COLO668 (cell line): ENCODE measurements at regions not wholly inside any gene's neighbourhood (a gene's known extent, or its start where the extent isn't known, plus 50 kb on each side); places are given as distances from the start of the nearest gene placed in this dataset.

ENCODE experiments used
- DNase-seq: peaks from one replicate; lab custom pipeline; 2025; ENCODE audit not compliant: unreplicated experiment; lab: John Stamatoyannopoulos, UW

DNA sequence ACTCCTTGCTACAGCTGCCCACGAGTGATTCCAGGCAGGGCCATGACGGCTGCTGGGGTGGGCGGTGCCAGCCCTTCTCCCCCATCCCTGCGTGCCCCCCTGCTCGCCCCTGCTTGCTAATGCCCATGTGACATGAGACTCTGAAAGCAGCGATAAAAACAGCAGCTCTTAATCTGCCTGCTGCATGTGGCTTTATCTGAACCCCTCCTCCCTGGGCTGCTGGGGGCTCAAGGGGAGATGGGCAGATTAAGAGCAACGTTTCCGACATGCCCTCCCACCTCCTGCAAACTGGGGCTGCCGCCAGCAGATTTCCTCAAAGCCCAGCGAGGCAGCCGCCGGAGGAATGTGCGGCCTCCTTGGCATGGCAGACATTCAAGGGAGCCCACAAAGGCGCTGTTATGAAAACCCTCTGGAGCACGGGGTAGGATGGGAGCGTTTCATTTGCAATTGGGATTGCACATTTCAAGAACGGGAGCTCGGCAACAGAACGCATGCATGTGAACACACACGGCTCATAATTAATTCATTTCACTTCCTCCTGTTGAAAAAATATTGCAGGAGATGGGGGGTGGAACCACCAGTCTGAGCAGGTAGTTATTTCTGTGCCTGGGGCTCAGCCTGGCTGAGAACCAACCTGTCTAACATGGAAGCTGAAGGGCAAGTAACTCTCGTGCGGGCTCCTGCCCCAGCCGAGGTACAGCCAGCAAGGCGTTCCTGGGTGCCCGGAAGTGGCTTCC lies 504.2 kb upstream of the PROK2 start:
- no peak for DNase-seq

DNA sequence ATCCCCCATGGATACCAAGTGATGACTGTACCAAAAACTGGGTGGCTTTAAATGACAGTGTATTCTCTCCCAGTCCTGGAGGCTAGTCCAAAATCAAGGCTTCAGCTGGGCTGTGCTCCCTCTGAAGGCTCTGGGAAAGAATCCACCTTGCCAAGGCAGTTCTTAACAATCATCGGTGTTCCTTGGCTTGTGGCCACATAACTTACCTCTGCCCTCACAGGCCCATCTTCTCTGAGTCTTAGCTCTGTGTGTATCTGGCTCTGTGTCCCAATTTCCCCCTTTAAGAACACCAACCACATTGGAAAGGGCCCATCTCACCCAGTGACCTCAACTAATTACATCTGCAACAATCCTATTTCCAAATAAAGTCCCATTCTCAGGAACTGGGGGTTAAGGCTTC lies 503.0 kb upstream of the PROK2 start:
- DNase-seq, result no peak

DNA sequence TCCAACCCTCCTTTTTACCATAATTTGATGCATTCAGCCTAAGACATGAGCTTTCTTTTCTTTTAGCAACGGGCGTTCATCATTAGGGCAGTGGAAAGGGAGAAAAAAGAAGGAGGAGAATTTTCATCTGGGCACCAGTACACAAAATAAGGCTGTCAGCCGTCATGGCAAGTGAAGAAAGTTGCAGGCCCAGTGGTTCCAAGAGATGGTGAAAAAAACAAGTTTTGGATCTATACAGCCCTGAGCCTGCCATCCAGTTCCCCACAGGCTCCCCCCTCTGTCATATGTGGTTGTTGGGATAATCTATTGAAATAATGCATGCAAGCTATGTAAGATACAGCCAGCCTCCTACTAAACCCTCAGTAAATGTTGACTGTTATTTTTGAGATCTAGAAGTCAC lies 500.6 kb upstream of the PROK2 start:
- no peak for DNase-seq

DNA sequence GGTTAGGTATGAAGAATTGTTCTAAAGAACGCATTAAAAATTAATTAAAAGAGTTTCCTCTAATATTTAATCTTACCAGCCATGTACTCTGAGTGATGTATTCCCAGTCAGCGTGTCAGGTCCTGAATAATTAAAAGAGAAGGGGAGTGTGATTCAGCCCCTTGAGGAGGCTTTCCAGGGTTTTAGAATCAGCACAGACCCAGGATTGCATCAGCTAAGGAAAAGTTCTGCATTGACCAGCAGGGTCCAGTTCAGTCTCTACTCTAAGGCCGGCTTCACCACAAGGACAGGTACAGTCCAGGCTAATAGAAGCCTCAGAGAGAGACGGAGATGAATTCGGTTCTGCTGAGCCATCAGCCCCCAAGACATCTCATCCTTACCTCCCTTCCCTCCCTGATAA lies 499.5 kb upstream of the PROK2 start:
- DNase-seq, result no peak

GRCh38 chr3:72282918-72283317 lies 498.0 kb upstream of the PROK2 start:
- DNase-seq, result no peak

DNA sequence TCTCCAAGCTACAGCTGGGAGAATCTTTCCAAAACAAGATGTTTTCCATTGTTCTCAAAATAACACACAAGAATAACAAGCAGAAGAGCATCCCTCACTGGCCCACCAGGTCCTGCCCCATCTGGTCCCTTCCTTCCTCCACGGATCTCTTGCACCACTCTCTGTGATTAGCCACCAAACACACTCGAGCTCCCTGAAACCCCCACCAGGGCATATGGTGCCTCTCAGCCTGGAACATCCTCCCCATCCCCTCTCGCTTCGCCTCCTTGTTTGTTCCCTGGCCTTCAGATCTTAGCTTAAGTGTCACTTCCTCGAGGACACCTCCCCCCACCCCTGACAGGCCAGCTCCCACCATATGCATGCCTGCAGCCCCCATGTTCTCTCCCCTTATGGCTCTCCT lies 496.6 kb upstream of the PROK2 start:
- no peak for DNase-seq

DNA sequence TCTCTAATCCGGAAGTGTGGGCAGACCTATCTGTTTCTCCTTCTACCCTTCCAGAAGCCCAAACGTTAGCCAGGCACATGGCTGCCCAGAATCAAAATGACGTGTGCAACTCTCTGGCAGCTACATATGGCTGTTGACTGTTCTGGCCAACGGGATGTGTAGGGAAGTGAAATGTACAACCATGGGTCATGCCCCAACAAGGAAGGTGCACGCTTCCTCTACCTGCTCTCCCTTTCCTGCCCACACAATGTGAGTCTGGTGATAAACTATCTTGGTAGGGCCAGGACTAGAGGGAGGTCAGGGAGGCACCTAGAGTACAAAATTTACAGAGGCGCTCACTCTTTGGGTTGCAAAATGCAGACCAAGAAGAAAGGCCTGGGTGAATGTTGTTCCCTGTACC lies 495.9 kb upstream of the PROK2 start:
- DNase-seq, result no peak

DNA sequence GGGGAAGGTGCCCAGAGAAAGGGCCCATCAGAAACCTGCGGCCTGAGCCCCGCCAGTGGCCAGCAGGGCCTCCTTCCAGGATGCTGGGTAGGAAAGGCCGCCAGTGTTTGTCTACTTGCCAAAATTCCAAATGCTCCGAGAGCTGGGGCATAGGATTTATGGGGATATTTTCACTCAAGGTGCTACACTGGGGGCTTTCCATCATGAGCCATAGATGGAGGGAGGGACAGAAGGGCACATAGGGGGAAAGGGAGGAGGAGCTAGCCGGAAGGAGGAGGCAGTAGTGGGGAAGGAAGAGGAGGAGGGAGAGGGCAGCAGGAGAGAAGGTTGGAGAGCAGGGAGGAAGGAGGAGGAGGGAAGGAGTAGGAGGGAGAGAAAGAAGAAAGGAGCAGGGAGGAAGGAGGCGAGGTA lies 494.7 kb upstream of the PROK2 start:
- DNase-seq, result no peak

- no peak for DNase-seq
Observed at GRCh38 chr3:72279068-72279604, 494.2 kb upstream of the PROK2 start.

DNA sequence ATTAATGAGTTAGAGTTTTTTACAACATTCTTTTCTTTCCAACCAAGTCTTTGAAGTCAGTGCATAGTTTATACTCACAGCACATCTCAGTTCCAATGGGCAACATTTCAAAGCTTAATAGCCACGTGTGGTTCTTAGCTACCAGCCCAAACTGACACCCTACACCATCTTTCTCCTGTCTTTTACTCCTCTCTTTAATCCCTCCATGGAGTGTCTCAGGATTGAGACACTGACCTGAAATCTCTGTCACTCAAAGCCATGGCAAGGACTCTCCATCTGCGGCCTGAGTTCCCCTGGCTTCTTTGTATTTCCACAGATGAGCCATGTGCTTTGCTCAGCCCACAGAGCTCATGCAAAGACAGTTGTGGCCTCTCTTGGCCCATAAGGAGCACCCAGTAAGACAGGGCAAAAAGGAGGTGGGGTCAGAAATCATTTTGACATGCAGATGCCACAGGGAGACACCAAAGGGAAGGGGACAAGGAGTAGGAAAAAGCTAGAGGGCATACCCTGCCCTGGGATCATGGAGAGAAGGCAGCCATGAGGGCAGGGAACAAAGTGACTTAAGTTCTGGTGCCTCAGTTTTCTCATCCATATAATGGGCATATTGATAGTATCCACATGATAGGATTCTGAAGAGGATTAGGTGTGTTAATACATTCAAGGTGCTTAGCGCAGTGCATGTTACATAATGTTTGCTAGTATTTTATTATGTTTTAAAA lies 493.6 kb upstream of the PROK2 start:
- no peak for DNase-seq

GRCh38 chr3:72277710-72278109 lies 492.8 kb upstream of the PROK2 start:
- no peak for DNase-seq

- no peak for DNase-seq
Observed at GRCh38 chr3:72276806-72277205, 491.9 kb upstream of the PROK2 start.

- DNase-seq, result no peak
Observed at GRCh38 chr3:72275331-72275751, 490.4 kb upstream of the PROK2 start.

DNA sequence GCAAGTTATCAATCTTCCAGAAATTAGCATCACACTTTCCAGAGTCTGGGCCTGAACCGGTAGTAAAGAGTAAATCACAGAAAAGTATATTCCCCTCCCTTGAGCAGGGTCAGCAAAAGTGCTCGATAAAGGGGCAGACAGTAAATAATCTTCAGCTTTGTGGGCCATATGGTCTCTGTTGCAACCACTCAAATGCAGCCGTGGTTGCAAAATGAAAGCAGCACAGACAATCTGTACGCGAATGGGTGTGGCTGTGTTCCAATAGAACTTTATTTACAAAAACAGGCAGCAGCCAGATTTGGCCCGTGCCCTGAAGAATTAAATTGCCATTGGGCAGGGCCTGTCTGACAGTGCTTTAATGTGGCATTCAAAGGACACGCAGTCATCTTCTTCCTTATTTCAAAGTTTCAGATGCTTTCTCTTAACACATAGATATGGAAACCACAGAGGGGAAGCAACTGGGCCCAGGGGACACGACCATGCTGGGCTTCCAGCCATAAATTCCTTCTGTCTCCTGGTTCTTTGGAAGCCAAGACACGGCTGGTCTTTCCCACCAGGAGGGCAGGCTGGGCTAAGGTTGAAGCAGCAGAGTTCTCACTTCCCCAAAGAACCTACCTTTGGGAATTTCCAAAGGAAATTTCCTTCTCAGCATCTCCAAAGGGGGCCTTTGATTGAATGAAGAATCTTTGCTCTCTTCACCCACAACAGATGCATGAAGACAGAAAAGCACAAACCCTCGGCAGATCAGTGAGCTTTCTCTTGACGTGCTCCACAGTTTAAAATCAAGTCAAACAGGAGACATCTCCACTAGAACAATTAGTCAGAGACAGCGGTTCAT lies 489.8 kb upstream of the PROK2 start:
- DNase-seq, result no peak

GRCh38 chr3:72273615-72274014 lies 488.7 kb upstream of the PROK2 start:
- DNase-seq, result no peak

- no peak for DNase-seq
Observed at GRCh38 chr3:72272356-72272755, 487.4 kb upstream of the PROK2 start.

GRCh38 chr3:72271923-72272322 lies 487.0 kb upstream of the PROK2 start:
- DNase-seq, result no peak

DNA sequence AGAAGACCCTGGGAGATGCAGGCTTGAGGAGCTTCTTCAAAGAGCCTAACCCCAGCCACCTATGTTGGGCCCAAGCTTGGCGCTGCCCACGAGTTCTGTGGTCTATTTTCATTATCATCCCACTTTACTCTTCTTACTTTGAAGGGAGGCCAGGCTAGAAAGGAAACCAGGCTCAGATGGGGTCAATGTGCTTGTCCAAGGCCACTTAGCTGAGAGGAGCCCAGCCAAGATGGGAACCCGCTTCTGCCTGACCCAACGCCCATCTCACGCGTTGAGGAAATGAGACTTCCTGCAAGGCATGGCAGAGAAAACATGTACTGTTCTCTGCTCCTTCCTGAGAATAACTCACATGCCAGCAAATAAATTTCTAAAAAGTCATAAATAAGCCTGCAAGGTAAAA lies 486.3 kb upstream of the PROK2 start:
- DNase-seq, result no peak

DNA sequence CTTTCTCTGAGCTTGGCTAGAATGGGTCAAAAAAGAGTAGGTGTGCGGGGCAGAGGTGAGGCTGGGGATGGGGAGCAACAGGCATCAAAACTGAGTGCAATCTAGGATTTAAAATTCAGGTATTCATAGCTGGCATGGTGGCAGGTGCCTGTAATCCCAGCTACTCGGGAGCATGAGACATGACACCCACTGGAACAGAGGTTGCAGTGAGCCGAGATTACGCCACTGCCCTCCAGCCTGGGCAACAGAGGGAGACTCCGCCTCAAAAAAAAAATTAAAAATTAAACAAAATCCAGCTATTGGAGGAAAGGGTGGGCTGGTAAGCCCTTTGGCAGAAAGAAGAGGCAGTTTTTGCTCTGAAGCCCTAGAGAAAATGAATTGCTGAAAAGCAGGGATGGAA lies 485.8 kb upstream of the PROK2 start:
- DNase-seq, result no peak

DNA sequence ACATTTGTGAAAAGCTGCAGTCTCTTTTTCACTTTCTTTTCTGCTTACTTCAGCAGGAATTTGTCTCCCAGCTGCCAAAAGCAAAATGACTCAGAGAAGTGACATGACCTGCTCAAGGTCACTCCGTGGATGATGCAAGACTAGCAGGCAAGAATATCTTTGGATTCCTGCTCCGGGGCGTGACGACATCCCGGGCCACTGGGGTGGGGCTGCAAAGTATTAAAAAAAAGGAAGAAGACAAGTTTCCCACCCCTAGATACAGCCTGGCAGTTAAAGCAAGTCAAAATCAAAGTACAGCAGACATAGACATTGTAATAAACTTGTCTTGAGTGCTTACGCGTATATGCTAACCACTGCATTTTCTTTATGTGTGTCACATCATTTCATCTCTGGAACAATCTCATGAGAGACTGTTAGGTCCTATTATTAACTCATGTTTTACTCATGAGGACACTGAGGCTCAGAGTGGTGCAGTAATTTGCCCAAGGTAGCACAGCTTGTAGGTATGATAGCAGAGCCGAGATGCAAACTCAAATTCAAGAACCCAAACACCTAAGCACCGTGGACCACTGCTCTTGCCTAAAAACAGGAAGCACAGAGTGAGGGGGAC lies 485.2 kb upstream of the PROK2 start:
- DNase-seq, result no peak

DNA sequence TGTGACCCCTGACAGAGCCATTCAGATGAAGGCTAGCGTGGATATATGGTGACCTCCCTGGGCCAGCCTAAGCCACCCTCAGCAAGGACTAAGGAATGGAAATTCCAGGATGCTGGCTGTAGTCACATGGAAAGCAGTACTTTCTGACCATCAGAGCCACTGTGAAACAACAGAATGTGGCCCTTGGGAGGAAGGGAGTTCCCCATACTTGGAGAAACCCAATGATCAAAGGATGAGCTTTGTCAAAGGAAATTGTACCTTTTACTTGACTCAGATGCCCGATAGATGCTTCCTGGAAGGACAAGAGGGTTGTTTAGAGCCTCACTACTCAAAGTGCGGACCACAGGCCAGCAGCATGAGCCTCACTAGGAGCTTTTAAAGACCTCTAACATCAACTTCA lies 484.5 kb upstream of the PROK2 start:
- DNase-seq, result no peak
